Adrenal gland (tissue), 5 donors: ENCODE measurements at regions not wholly inside any gene's neighbourhood (a gene's known extent, or its start where the extent isn't known, plus 50 kb on each side); places are given as distances from the start of the nearest gene placed in this dataset.

Experiments
- CTCF ChIP-seq, 6 experiments: fragments of 450-650 bp in 4 of 6; fragments of 200-600 bp in 2 of 6; sonication (generic) in 1 of 6; IDR thresholded peaks; 1 replicate in 5 of 6; 2 replicates in 1 of 6; pipeline versions ENCODE4 v1.5.1 to v1.8.0; 2016 to 2021; ENCODE audit warnings: antibody characterized with exemption in 6 of 6, mild to moderate bottlenecking in 2 of 6, moderate library complexity in 1 of 6
- POLR2A ChIP-seq, 2 donors: fragments of 450-650 bp; IDR thresholded peaks; one replicate each; pipeline ENCODE4 v1.6.1; 2017; ENCODE audit warnings: antibody characterized with exemption in 2 of 2, mild to moderate bottlenecking in 2 of 2, moderate library complexity in 1 of 2
- donor health status: DM: no; HTN: no; CAD: no.

GRCh38 chr1:103959565-103959964 lies 209.9 kb downstream of the AMY1C start:
- TF ChIP-seq POLR2A (IDR thresholded peaks at IDR 0.05) (no peak), CTCF (IDR thresholded peaks at IDR 0.05) (no peak)
